K562 (cell line): ENCODE measurements at regions not wholly inside any gene's neighbourhood (a gene's known extent, or its start where the extent isn't known, plus 50 kb on each side); places are given as distances from the start of the nearest gene placed in this dataset.

Experiments
- ATAC-seq: fragments of 200-7000 bp; cut with Tn5 transposase; 3 replicates; pipeline ENCODE4 v1.9.1; 2020; ENCODE audit warnings: moderate library complexity
- BruUV-seq: library from RNA; stranded (reverse); fragments of 400-500 nt; replicated peaks from 2 replicates; lab custom pipeline; 2021; lab: Mats Ljungman, UMichigan
- CTCF ChIA-PET: fragments of 300-600 bp; formaldehyde crosslinking; extraction: SDS; loops from one replicate; lab custom pipeline; 2021; ENCODE audit warnings: low intra/inter-chr PET ratio; lab: Yijun Ruan, JAX
- POLR2A ChIA-PET: fragments of 300-600, 350-650 bp; sonication (Branson Sonifier 250); formaldehyde crosslinking; extraction: SDS; loops from one replicate; lab custom pipeline; 2021; ENCODE audit warnings: antibody characterized with exemption, inconsistent platforms; lab: Yijun Ruan, JAX
- DNase-seq, 4 experiments: peaks; one replicate each; pipeline versions ENCODE4 v3.0.0 to v3.0.0-alpha.2; 2011 to 2018; ENCODE audit warnings: low spot score in 3 of 4, mixed read lengths in 3 of 4; ENCODE audit errors: extremely low read depth in 1 of 4
- FAIRE-seq: peaks from 2 replicates; lab custom pipeline; 2011; peaks lifted over from hg19 to GRCh38; lab: Jason Lieb, UNC
- H2AFZ ChIP-seq: 2 replicates; pipeline ENCODE4 v1.6.0; 2011; ENCODE audit warnings: low read depth, low read length, control low read depth, inconsistent platforms
- H3K27ac ChIP-seq: fragments of 200-600 bp; 3 replicates; pipeline ENCODE4 v1.8.0; 2011; ENCODE audit warnings: low read depth, mild to moderate bottlenecking, control low read depth, inconsistent platforms, low read length, moderate library complexity, mixed read lengths; ENCODE audit errors: extremely low read depth
- H3K27me3 ChIP-seq, 2 experiments: fragments of 300-600 bp in 1 of 2; 2 replicates in 1 of 2; 3 replicates in 1 of 2; pipeline versions ENCODE4 v1.6.0 to v1.8.0; 2011; ENCODE audit warnings: inconsistent platforms in 2 of 2, low read length in 2 of 2, mild to moderate bottlenecking in 1 of 2, mixed read lengths in 1 of 2, moderate library complexity in 1 of 2; ENCODE audit not compliant: control insufficient read depth in 2 of 2, insufficient read depth in 2 of 2
- H3K36me3 ChIP-seq: fragments of 300-600 bp; 3 replicates; pipeline ENCODE4 v1.8.0; 2011; ENCODE audit warnings: mild to moderate bottlenecking, low read length, inconsistent platforms; ENCODE audit not compliant: control insufficient read depth, insufficient read depth
- H3K4me1 ChIP-seq, 2 experiments: fragments of 200-600 bp in 1 of 2; replicated peaks in 1 of 2; 2 replicates in 1 of 2; 3 replicates in 1 of 2; pipeline versions ENCODE4 v1.5.1 to v1.8.0; 2011; ENCODE audit warnings: inconsistent platforms in 2 of 2, low read length in 2 of 2, mild to moderate bottlenecking in 1 of 2, mixed read lengths in 1 of 2, moderate library complexity in 1 of 2; ENCODE audit not compliant: control insufficient read depth in 2 of 2, insufficient read depth in 2 of 2
- H3K4me2 ChIP-seq: 2 replicates; pipeline ENCODE4 v1.6.1; 2011; ENCODE audit warnings: low read length, control low read depth, inconsistent platforms, mixed read lengths; ENCODE audit not compliant: insufficient read depth
- H3K4me3 ChIP-seq: fragments of 200-600 bp; sonication (generic), shearing (Covaris generic); 2 replicates; pipeline ENCODE4 v1.5.1; 2016; ENCODE audit warnings: control low read depth, inconsistent platforms
- H3K79me2 ChIP-seq: fragments of 200-600 bp; 3 replicates; pipeline ENCODE4 v1.8.0; 2011; ENCODE audit warnings: low read length, inconsistent platforms; ENCODE audit not compliant: control insufficient read depth, insufficient read depth
- H3K9ac ChIP-seq, 2 experiments: 2 replicates each; pipeline versions ENCODE4 v1.6.0 to v1.6.1; 2011; ENCODE audit warnings: low read depth in 2 of 2, low read length in 2 of 2, control low read depth in 1 of 2, inconsistent platforms in 1 of 2, mild to moderate bottlenecking in 1 of 2, mixed read lengths in 1 of 2; ENCODE audit not compliant: insufficient read depth in 1 of 2
- H3K9me1 ChIP-seq: one replicate; pipeline ENCODE4 v1.6.0; 2011; ENCODE audit warnings: inconsistent platforms, mild to moderate bottlenecking, low read length, moderate library complexity; ENCODE audit not compliant: control insufficient read depth, insufficient read depth
- H3K9me3 ChIP-seq: replicated peaks from 2 replicates; pipeline ENCODE4 v1.5.1; 2011; ENCODE audit warnings: low read depth, low read length, inconsistent platforms; ENCODE audit not compliant: control insufficient read depth, insufficient read depth
- H4K20me1 ChIP-seq: replicated peaks from 2 replicates; pipeline ENCODE4 v1.6.1; 2011; ENCODE audit warnings: low read length, inconsistent platforms, mixed read lengths; ENCODE audit not compliant: control insufficient read depth, insufficient read depth
- FOXP4 ChIP-seq: sonication (generic); formaldehyde crosslinking; IDR thresholded peaks from 2 replicates; pipeline ENCODE4 v1.8.0; 2022; ENCODE audit warnings: mild to moderate bottlenecking, missing genetic modification reagents, borderline replicate concordance
- HDAC6 ChIP-seq: IDR thresholded peaks from 2 replicates; pipeline ENCODE4 v1.6.1; 2012; ENCODE audit warnings: low read depth, mild to moderate bottlenecking, control low read depth, inconsistent platforms, low read length, moderate library complexity
- HLTF ChIP-seq: fragments of 450-650 bp; IDR thresholded peaks from 2 replicates; pipeline ENCODE4 v1.6.1; 2016
- PHF21A ChIP-seq: fragments of 450-650 bp; IDR thresholded peaks from 2 replicates; pipeline ENCODE4 v1.6.1; 2017; ENCODE audit warnings: low read depth, borderline replicate concordance
- POLR2G ChIP-seq: fragments of 200-400 bp; formaldehyde crosslinking; IDR thresholded peaks from 2 replicates; pipeline ENCODE4 v1.6.1; 2017; ENCODE audit warnings: low read depth, mild to moderate bottlenecking, antibody characterized with exemption, low read length, moderate library complexity
- SMAD1 ChIP-seq: fragments of 150-350 bp; IDR thresholded peaks from 2 replicates; pipeline ENCODE4 v1.6.1; 2014; ENCODE audit warnings: low read length, low read depth; ENCODE audit not compliant: partially characterized antibody
- SNIP1 ChIP-seq: fragments of 450-650 bp; IDR thresholded peaks from 2 replicates; pipeline ENCODE4 v1.7.1; 2017; ENCODE audit warnings: low read depth, mild to moderate bottlenecking
- ZNF408 ChIP-seq: fragments of 250-450 bp; sonication (Bioruptor Pico); IDR thresholded peaks from 2 replicates; pipeline ENCODE4 v1.4.0; 2020; ENCODE audit warnings: low read depth, mild to moderate bottlenecking, moderate library complexity
- WGBS: fragments of 100-300 bp; shearing (Covaris generic); methylation state at CpG from one replicate; pipeline ENCODE4 v1.1.6; 2016; ENCODE audit warnings: low coverage, mixed read lengths; ENCODE audit not compliant: insufficient coverage; ENCODE audit errors: missing lambda C conversion rate; 5-methylcytosine and 5-hydroxymethylcytosine counted together
- in situ Hi-C: fragments of 300-500 bp; cut with MboI; formaldehyde crosslinking; loops from 4 replicates; pipeline ENCODE4 v1.15.0; 2018; ENCODE audit warnings: inconsistent platforms, mixed read lengths
- intact Hi-C: fragments of 100-400 bp; cut with micrococcal nuclease; formaldehyde crosslinking; loops from 2 replicates; pipeline ENCODE4 v1.14.2; 2022

- TF ChIP-seq HDAC6 (no peak), SNIP1 (no peak), POLR2G (no peak), FOXP4 (CRISPR knock-in tag) (no peak)
Observed at GRCh38 chr13:47129461-47129860, 232.6 kb upstream of the HTR2A start (continued).

GRCh38 chr13:47126432-47126831 is 229.6 kb upstream of the HTR2A start:
- Histone ChIP-seq H3K79me2 (no peaks in the 10 kb centered on the region), H3K27ac (no peak overlapping the region), H2AFZ (no peak overlapping the region), H4K20me1 (no peaks in the 10 kb centered on the region), H3K36me3 (no peaks in the 10 kb centered on the region), H3K27me3 (no peaks in the 10 kb centered on the region), H3K9ac (no peak overlapping the region), H3K4me3 (no peak overlapping the region), H3K9me3 (no peaks in the 10 kb centered on the region), H3K4me1 (peaks cover 0 to 13% of the 10 kb centered on the region in 2 experiments; a peak in 2 of 5 replicates), H3K9me1 (no peaks in the 10 kb centered on the region), H3K4me2 (no peak overlapping the region)
- DNase-seq (no peak), ATAC-seq (no peak; the same call in 2 of the 3 replicates), FAIRE-seq (no peak)
- no TSS peak for BruUV-seq
- intact Hi-C loops, result no loop called here
- WGBS, result 21% methylated on average over 2 of the region's 2 CpGs
- no peak for TF ChIP-seq SMAD1
- TF ChIP-seq PHF21A, result no peak
- no peak for TF ChIP-seq ZNF408
- no peak for TF ChIP-seq HLTF
- ChIA-PET CTCF (no interaction called here), POLR2A (no interaction called here)
- in situ Hi-C loops, result no loop called here
